ENCODE measurements at regions not wholly inside any gene's neighbourhood (a gene's known extent, or its start where the extent isn't known, plus 50 kb on each side); places are given as distances from the start of the nearest gene placed in this dataset.
"Not testable (repeated sequence)": the region's sequence is repeated elsewhere in the genome, so short reads cannot be mapped to it uniquely, and the experiment has no call there.

DNA sequence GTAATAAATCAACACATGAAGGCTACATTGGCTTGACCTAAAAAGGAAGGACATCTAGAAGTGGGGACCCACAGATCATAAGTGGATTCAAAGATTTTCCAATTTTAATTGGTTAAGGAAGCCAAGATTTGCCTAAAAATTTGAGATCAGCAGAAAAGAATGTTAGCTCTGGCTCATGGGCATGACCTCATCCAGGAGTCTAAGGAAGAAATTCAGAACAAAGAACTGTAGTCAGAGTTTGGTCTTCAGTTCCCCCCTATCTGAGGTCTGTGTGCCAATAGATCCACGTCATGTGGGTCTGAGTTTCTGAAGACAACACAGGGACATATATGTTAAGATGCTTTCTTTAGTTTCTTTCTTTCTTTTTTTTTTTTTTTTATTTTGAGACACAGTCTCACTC is 648.8 kb upstream of the SPRY2 start:
- no peak for DNase-seq

DNA sequence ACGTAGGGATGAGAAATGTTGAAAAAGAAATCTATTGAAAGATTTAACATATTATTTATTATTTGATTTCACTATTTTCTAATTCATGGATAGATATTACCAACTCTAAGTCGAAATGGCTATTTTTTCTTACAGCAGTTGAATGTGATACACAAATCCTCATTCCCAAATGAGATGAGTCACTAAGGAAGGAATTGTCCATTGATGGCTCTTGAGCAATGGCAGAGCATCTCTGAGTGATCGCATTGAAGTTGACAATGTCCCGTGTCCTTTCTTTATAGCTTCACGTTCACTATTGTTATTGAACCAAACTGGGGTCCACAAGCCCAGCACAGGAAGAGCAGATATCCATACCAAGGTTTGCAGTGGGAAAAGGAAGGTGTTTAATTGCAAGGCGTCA is 648.3 kb upstream of the SPRY2 start:
- no peak for DNase-seq

DNA sequence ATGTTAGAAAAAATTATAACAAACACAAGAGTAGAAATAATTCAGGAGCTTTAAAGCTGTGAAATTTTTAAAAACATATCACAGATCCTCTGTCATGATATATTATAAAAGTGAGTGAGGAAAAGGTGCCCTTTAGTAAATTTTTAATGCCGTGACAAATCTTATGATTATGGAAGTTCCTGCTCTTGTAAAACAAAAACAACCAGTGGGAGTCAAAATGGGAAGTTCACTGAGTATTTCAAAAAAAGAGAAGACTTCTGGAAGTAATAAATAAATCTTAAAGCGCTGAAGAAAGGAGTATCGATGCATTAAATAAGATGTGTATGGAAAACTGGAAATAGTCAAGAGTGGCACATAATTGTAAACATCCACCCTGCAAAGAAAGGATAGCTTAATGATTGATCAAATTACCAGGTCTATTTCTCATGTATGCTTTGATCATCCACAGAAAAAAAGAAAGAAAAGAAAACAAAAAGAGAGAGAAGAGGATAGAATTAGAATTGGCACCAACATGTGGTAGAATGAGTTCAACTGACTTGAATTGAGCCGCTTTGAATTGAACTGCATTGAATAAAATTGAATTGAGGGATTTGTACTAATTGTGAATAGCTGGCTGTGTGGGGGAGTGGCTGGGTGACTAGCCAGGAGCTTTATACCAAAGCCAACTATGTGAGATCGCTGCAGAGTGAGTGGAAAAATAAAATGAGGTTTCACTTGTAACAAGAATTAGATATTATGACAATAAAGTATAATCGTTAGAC is 647.6 kb upstream of the SPRY2 start:
- DNase-seq = no peak

DNA sequence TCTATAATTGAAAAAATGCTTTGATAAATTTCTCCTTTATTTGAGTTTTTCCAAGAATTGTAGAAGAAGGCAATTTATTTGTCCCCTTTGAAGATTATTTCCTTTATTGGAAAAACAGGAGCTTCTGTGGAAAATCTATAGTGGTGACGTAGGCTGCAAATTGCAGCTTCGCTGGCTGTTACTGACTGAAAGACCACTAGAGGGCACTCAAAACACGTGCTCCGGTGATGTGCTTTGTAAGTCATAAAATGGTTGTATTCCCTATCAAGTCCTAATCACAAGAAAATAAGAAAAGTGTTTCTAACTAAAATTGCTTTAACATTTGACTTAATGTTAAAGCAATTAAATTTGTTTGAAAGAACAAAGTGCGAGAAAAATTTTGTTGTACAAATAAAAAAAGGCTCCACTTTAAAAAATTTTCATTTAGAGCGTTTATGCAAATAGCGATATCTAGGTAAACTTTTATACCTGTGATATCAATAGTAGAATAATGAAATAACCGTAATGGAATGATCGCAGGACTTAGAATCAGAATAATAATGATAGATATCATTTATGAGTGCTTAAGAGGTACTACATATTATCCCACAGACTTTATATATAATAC is 638.2 kb upstream of the SPRY2 start:
- DNase-seq = peak; percentile 47

DNA sequence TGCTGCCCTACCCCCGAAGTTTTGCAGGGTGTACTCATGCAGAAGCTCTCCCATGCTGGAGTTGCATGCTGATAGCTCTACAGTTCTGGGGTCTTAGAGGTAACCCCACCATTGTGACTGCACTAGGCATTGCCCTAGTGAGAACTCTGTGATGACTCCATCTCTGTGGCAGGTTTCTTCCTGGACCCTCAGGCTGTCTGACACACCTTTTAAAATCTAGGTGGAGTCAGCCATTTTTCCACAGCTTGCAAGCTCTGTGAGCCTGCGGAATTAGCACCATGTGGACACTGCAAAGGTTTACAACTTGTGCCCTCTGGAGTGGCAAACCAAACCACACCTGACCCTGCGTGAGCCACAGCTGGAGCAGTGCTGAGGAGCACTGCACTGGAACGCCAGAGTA is 636.2 kb upstream of the SPRY2 start:
- no peak for DNase-seq

DNA sequence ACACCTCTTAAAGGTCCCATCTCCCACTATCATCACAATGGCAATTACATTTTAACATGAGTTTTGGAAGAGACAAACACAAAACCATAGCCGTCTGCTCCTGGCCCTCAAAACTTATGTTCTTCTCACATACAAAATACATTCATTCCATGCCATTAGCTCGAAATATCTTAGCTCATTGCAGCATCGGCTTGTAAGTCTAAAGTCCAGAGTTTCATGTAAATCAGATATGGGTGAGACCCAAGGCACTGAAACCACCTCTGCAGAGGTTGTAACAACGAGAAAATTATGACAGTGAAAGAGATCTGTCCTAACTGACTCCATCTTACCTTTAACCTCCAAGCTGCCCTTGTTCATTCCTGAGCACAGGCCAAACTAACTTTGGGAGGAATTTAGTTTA is 635.0 kb upstream of the SPRY2 start:
- DNase-seq = no peak

DNA sequence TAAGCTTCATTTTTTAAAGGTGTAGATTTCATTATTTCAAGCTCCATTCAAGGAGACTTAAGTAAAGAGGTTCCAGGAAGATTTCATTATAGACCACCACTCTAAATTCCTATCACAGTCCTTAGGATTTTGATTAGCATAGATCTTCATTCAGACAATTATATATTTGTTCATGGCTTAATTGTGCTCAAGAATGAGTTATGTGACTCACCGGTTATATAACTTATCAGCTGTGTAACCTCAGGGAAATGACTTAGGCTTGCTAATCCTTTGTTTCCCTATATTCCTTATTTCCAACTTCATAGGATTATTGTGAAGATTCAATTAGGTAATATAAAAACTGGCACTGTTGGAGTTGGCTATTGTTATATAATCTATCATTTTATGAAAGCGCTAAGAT is 632.8 kb upstream of the SPRY2 start:
- DNase-seq = no peak

DNA sequence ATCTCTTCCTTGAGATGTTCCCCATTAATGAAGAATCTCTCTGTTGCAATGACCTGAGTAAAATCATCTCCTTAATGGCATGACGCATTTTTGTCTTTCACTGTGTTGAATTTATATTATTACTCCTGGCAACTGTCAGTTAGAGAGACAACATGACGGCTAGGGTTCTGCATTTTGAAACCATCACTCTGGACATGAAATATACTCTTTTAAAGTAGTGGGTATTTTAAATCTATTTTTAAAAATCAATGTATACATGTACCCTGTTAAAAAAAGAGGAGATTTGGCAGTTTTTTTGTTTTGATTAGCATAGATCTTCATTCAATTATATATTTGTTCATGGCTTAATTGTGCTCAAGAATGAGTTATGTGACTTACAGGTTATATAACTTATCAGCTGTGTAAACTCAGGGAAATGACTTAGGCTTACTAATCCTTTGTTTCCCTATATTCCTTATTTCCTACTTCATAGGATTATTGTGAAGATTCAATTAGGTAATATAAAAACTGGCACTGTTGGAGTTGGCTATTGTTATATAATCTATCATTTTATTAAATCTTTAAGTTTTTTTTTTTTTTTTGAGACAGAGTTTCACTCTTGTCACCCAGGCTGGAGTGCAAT is 632.0 kb upstream of the SPRY2 start:
- DNase-seq = no peak

DNA sequence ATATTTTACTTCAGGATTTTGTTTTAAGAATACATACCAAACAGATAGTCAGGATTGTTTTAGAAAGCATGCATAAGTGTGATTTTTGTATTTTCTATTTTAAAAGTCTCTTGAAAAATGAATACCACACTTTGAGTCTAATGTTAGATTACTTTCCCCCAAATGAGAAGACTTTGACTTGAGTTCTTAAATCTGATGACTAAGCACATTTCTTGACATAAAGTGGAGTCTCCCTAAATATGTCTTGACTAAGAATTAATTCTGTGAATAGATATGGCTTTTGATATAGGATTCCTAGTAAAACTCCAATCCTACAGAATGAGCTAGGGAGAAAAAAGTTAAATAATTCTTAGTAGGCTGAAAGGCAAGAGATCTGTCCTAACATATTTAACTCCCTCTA is 624.2 kb upstream of the SPRY2 start:
- no peak for DNase-seq

DNA sequence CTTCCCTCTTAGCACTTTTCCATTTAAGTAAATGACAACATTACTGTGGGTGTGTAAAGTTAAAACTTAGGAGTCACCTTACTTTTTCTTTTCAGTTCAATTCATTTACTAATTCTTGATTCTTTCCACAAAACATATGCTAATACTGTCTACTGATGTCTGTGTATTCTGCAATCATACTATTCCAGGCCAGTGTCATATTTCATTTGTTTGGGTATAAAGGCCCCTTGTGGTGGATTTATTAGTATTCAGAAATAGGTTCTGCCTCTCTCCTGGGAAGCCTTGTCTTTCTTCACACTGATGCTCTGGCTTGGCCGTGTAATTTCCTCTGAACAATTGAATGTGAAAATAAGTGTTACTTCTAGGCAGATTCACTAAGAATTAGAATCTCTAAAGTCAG is 621.9 kb upstream of the SPRY2 start:
- no peak for DNase-seq

DNA sequence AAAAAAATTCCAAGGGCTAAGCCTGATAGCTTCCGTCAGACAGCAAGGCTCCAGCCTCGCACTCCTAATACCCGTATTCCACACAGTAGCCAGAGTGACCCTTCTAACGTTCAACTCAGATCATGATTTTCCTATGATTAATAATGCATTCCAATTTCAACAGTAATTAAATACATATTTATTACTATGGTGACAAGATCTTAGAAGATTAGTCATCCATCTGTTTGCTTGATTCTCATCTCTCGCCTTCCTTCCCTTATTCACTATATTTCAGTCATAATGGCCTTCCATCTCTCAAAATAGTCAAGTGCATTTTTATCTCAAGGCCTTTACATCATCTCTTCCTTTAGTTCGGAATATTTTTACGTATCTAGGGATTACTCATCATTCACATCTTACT is 621.2 kb upstream of the SPRY2 start:
- DNase-seq = no peak

DNA sequence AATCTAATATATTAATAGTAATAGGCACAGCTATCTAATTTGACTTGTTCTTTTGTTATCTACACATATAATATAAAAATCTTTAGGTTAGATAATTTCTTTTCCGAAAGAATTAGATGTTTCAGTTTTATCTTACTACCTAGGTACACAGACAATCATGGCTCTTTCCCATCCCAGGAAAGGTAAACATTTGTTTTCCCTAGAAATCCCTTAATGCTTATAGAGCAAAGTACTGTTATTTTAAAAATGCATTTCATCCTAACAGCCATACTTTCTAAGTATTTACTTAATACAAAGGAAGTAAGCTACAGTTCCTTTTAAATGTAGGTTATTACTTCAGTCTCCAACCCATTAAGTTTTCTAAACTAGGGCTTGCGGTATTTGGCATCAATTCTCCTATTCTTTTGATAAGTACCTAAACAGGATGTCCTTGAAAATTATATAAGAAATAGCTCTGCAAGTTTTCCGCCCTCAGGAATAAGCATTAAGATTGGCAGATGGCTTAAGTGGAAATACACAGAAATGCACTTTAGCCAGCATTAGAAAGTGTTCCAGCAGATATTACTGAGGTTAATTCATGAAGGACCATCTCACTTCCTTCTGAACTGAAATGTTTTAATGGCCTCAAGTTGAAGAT is 616.2 kb upstream of the SPRY2 start:
- peak; percentile 12 for DNase-seq

DNA sequence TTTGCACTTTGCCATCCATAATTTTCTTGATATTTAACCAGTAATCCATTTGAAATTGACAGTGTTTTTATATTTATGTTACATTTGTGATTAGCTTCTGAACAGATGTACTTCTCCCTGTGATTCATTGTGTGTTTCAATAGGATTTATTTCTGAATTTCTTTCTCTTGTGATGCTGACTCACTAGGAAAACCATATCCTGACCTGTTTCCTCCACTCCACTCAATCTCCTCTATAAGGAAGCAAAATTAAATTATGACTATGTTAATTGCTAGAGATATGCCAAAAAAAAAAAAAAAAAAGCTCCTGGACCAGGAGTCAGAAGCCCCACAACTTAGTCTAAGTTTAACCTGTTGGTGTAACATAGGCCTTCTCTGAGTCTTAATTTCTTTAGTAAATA is 614.6 kb upstream of the SPRY2 start:
- no peak for DNase-seq

DNA sequence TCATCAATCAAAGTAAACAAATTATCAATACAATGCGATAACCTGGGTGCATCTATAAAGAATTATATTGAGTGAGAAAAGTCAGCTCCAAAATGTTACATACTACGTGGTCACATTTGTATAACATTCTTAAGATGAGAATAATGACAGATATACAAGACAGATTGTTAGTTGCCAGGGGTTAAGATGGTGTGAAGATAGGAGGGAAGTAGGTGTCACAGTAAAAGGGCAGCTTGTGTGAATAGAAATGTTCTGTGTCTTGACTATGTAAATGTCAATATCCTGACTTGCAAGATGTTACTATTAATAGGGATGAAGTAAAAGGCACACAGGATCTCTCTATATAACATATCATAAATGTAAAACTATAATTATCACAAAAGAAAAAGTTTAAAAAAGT is 611.2 kb upstream of the SPRY2 start:
- DNase-seq = no peak

DNA sequence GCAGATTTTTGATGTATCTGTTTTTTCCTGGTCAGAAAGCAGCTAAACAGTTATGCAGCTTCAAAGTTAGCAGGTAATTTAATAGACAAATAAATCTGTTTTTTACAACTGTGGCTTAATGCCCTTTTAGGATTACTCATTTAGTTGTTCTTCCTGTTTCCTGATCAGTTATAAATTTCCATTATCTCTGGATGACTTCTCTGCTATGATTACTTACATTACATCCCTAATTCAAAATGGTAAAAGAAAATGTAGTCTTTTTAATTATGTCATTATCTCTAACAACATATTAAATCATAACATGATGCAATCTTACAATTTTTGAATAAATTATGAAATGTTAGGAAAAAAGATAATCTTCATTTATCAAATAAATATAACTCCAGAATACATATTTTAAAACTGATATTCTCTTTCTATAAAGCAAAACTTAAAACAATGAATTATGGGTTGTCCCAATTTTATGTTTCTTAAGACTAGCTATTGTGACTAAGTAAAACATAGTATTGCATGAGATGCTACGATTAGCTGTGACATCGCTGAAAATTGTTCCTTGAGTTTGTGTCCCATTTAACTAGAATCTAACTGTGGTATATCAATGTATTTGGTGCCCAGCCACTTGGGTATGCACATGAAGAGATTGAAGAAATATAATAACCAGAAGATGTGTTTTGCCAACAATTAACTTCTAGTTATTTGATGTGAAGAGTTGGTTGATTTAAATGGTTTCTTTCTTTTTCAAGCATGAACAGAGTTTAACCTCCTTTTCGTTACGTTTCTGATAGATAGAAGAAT is 605.3 kb upstream of the SPRY2 start:
- no peak for DNase-seq

DNA sequence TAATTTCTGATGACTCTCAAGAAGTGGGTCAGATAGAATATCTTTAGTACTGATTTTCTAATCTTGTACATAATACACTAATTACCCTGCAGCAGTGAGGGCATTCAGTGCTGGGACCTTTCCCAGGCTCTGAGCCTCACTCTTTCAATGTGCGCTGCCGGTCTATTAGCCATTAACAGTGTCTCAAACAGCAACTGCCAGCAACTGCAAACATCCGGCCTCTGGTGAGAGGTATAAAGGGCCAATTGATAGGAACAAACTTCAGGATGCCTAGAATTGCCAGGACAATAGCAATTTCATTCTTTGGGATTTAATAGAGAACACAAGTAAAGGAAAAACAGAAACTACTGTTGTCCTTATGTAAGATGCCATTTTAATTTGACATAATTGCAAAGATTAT is 604.4 kb upstream of the SPRY2 start:
- no peak for DNase-seq

DNA sequence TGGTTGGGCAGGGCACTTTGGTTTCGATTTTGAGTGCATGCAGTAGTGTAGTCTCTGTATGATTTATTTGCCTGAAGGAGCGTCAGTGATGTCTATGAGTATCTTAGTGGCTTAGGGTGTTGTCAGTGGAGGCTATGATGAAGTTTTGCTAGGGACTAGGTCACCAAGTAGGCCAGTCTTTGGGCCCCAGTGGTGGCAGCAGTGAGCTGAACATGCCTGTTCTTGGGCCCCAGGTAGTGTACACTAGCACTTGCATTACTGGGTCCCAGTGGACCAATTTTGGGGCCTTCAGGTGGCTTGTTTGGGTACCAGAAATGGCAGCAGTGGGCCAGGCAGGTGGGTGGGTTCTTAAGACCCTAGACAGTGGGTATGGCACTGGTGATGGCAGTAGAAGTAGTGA is 598.7 kb upstream of the SPRY2 start:
- DNase-seq = no peak

DNA sequence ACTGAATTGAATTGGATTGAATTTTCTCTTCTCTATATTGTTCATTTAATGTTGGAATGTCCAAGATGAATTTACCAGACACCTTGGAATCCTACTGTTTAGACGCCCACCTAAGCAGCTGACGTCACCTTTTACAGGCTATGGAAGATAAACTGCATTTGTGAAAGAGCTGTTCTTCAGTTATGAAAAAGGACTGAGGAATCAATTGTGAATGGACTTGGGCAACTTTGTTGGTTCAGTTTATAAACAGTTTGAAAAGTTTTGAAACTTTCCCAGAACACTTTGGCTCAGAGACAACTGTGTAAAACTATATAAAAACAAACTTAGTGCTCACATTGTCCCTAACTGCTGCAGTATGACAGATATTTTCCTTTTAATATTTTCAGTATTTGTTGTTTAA is 590.8 kb upstream of the SPRY2 start:
- DNase-seq = no peak

DNA sequence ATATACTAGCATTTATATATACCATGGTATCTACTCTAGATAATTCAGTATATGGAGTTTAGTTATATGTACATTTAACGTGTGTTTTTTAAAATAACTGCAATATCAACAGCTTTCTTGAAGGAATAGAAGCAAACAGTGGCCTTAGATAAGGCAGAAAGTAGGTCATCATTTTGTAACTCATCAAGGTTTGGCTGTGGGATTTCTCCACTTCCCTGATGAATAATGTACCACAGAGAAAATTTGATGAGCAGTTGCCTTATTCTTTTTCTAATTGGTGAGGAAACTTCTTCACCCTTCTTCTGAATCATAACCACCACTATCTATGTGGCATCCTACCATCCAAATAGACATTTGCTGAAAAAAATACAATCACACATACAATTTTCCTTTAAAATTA is 590.2 kb upstream of the SPRY2 start:
- DNase-seq = no peak

DNA sequence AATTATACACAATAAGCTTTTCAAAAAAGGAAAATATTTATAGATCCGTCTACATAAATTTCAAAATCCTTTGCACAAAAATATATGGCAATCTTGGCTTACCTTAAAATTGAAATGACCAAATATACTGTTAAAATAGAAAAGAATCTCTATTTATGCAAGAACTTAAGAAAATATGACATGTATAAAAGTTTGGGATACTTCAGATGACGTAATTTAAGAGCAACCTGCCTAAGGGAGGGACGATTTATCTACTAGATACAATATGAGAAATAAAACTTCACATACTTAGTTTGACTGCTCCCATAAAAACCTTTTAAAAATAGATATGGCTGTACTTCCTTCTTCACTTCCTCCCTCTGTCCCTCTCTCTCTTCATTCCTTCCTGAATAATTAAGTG is 587.3 kb upstream of the SPRY2 start:
- no peak for DNase-seq

DNA sequence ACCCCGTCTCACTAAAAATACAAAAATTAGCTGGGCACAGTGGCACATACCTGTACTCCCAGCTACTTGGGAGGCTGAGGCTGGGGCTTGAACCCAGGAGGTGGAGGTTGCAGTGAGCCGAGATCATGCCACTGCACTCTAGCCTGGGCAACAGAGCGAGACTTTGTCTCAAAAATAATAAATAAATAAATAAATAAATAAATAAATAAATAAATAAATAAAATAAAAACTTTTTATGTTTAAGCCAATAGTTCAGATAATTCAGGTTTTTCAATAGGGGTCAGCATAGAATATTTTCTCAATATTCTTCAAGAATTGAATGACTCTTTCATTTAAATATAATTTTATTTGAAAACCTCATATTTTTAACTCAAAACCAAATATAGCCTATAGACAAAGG is 585.1 kb upstream of the SPRY2 start:
- DNase-seq = not testable (repeated sequence)

DNA sequence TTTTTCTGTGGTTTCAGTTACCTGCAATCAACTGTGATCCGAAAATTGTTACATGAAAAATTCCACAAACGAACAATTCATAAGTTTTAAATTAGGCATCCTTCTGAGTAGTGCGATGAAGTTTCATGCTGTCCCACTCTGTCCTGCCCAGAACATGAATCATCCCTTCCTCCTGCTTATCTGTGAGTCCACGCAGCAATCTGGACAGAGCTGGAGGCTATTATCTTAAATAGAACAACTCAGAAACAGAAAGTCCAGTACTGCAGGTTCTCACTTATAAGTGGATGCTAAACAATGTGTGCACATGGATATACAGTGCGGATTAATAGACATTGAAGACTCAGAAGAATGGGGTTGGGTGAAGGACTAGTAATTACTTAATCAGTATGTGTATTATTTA is 583.7 kb upstream of the SPRY2 start:
- DNase-seq = no peak

DNA sequence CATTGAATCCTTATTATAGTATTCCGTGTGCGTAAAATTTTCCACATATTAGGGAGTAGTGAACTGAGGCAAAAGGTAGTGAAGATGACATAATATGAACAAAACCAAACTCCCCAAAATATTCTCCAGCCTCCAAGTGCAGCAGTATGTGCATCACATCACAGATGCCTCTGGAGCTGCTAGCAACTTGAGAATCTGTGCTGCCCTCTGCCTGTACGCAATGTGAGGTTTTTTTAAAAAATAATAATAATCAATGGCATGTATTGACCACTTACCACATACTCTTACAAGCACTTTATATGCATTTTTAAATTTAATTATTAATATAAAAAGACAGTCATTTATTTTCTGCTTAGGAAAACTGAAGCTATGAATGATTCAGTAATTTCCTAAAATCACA is 583.0 kb upstream of the SPRY2 start:
- no peak for DNase-seq
